Activated CD4-positive, alpha-beta T cell treated with anti-CD3 and anti-CD28 coated beads, Interleukin-10, Interleukin-2, amounts not matched to agents 100 ng/mL and 50 ng/mL, durations not matched to agents 16 hours and 8 hours (primary cell): ENCODE measurements at regions not wholly inside any gene's neighbourhood (a gene's known extent, or its start where the extent isn't known, plus 50 kb on each side); places are given as distances from the start of the nearest gene placed in this dataset.

ENCODE experiments used
- DNase-seq: peaks from one replicate; pipeline ENCODE4 v3.0.0-alpha.2; 2020

DNA sequence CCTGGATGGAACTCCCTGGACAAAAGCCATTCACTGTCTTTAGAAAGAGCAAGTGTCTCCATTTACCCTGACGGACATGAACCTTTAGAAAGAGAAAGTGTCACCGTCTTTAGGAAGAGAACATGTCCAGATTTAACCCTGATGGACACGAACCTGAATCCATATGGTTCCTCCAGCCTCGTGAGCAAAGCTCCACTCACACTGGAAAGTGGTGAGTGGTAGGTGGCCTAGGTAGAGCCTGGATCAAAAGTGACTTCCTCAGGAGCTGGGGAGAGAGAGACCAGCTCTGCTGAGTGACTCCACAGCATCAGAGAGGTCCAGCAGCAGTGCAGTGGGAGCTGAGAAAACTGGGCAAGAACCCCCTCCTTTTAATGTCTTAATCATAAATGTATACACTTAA is 59.8 kb upstream of the IRS2 start:
- DNase-seq: no peak

GRCh38 chr13:109844396-109844795 is 58.0 kb upstream of the IRS2 start:
- no peak for DNase-seq

GRCh38 chr13:109843695-109844094 is 57.3 kb upstream of the IRS2 start:
- no peak for DNase-seq

DNA sequence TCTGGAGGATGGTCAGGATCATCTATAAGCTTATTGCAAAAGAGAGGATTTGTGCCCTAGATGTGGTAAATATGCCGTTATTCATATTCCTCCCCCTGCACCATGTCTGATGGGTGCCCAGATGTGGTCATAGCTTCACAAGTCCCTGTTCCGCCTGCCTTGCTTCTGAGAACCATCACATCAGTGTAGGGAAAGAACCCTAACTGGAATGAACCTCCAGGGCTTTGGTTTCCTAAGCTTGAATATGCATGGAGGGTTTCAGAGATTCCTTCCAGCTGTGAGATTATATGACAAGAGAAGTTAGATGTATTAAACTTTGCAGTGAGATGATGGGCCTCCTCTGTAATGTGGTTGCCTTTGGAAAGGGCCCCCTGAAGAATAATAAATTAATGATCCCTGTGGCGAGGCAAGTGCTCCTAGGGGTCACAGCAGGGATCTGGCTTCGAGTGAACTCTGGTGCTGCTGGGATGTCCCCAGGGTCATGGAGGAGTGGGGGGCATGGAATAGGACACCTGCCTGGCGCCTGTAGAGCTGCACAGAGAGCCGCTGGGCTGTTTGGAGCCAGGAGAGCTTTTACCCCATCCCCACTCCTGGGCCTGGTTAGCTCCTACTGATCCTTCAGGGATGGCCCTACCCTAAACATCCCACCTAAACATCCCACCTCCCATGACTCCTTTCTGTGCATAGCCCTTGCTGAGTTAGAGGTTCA is 56.0 kb upstream of the IRS2 start:
- no peak for DNase-seq

GRCh38 chr13:109840893-109841287 is 54.5 kb upstream of the IRS2 start:
- DNase-seq: no peak

- peak; percentile 56 for DNase-seq
Measured at GRCh38 chr13:109840201-109840892, 54.0 kb upstream of the IRS2 start.

- no peak for DNase-seq
Measured at GRCh38 chr13:109836629-109837607, 50.5 kb upstream of the IRS2 start.
